ENCODE measurements at regions not wholly inside any gene's neighbourhood (a gene's known extent, or its start where the extent isn't known, plus 50 kb on each side); places are given as distances from the start of the nearest gene placed in this dataset.

GRCh38 chr14:97486601-97487120 is 689.5 kb downstream of the VRK1 start:
- Histone ChIP-seq H4K5ac (ENCODE audit: low read depth, low read length) (no peak overlapping the region), H3K27ac (ENCODE audit: insufficient read depth, low read length) (no peak overlapping the region), H3K36me3 (ENCODE audit: control insufficient read depth, insufficient read depth, low read length) (no peaks in the 10 kb centered on the region), H3K14ac (replicated peaks; ENCODE audit: low read depth, low read length) (no peak overlapping the region), H3K56ac (ENCODE audit: extremely low read depth, insufficient read depth, low read length) (no peak overlapping the region), H2AK5ac (ENCODE audit: low read depth, low read length) (no peak overlapping the region), H4K20me1 (ENCODE audit: insufficient read depth, low read length) (no peaks in the 10 kb centered on the region), H3K4me2 (ENCODE audit: low read depth, low read length) (no peak overlapping the region), H3K79me1 (ENCODE audit: low read depth in 1 of 2, low read length in 2 of 2) (no peaks in the 10 kb centered on the region), H2AFZ (replicated peaks; ENCODE audit: low read length, poor library complexity) (no peak overlapping the region), H3K27me3 (ENCODE audit: control insufficient read depth, insufficient read depth, low read length) (no peaks in the 10 kb centered on the region), H2BK5ac (ENCODE audit: low read depth, low read length, poor library complexity, severe bottlenecking) (no peak overlapping the region), H3K23ac (ENCODE audit: low read depth, low read length) (no peak overlapping the region), H3K4me1 (ENCODE audit: control insufficient read depth, insufficient read depth, low read length) (no peaks in the 10 kb centered on the region), H3K4me3 (ENCODE audit: insufficient read depth, low read depth, low read length) (no peak overlapping the region), H3K9me1 (ENCODE audit: insufficient read depth, low read length) (no peaks in the 10 kb centered on the region), H4K91ac (ENCODE audit: insufficient read depth, low read depth, low read length) (no peak overlapping the region), H2BK20ac (ENCODE audit: low read depth, low read length) (no peak overlapping the region), H3K9ac (ENCODE audit: low read depth, low read length) (no peak overlapping the region), H3K18ac (ENCODE audit: low read depth, low read length) (no peak overlapping the region), H2BK120ac (ENCODE audit: low read depth, low read length) (no peak overlapping the region), H3K4ac (ENCODE audit: low read depth, low read length) (no peak overlapping the region), H3K9me3 (ENCODE audit: control insufficient read depth, insufficient read depth, low read length) (peaks cover 25% of the 10 kb centered on the region), H4K8ac (ENCODE audit: low read depth in 2 of 2, low read length in 2 of 2) (no peak overlapping the region), H2AK9ac (replicated peaks; ENCODE audit: low read depth, low read length, poor library complexity) (no peak overlapping the region), H2BK15ac (ENCODE audit: low read depth, low read length) (no peak overlapping the region)
- ChIA-PET CTCF (no interaction called here), POLR2A (ENCODE audit: unreplicated experiment) (no interaction called here)
- WGBS, 2 experiments (ENCODE audit: extremely low coverage in 2 of 2, insufficient read length in 1 of 2), result no CpG with 5 or more reads among the region's 13 CpGs
- DNase-seq, result no peak
- in situ Hi-C loops (cut with MboI; ENCODE audit: low sequenced_read_pairs) (no loop called here), intact Hi-C loops (cut with micrococcal nuclease) (no loop called here), dilution Hi-C loops (cut with HindIII; ENCODE audit: low sequenced_read_pairs, unreplicated experiment) (no loop called here)
- no peak for TF ChIP-seq USF2 (IDR thresholded peaks at IDR 0.05; ENCODE audit: low read depth, low read length)
- TF ChIP-seq MAZ (IDR thresholded peaks at IDR 0.05; ENCODE audit: borderline replicate concordance, low read depth, low read length), result no peak
- TF ChIP-seq POLR2A (IDR thresholded peaks at IDR 0.05; ENCODE audit: low read depth, low read length), result no peak
- TF ChIP-seq RFX5 (IDR thresholded peaks at IDR 0.05; ENCODE audit: low read depth, low read length), result no peak
- TF ChIP-seq CTCF (conservative IDR thresholded peaks at IDR 0.05; ENCODE audit: low read depth, low read length), result no peak
- no TSS peak for BruUV-seq (replicated peaks)
- no peak for ATAC-seq (ENCODE audit: low read depth)

All from IMR-90 (cell line).